SIG-M5 treated with dmso at 0.1 percent for 504 hours (cell line): ENCODE measurements at regions not wholly inside any gene's neighbourhood (a gene's known extent, or its start where the extent isn't known, plus 50 kb on each side); places are given as distances from the start of the nearest gene placed in this dataset.
"Not testable (repeated sequence)": the region's sequence is repeated elsewhere in the genome, so short reads cannot be mapped to it uniquely, and the experiment has no call there.

Experiments used
- DNase-seq: peaks from one replicate; lab custom pipeline; 2025; ENCODE audit not compliant: unreplicated experiment; lab: John Stamatoyannopoulos, UW

- DNase-seq: no peak
Observed at GRCh38 chr9:106785200-106785599, 77.8 kb upstream of the ZNF462 start.

- not testable (repeated sequence) for DNase-seq
Observed at GRCh38 chr9:106788021-106788420, 74.9 kb upstream of the ZNF462 start.

GRCh38 chr9:106795031-106795430, 67.9 kb upstream of the ZNF462 start:
- no peak for DNase-seq

- DNase-seq: no peak
Observed at GRCh38 chr9:106796771-106797170, 66.2 kb upstream of the ZNF462 start.

- DNase-seq: no peak
Observed at GRCh38 chr9:106797299-106797698, 65.7 kb upstream of the ZNF462 start.

- DNase-seq: no peak
Observed at GRCh38 chr9:106798016-106798799, 64.8 kb upstream of the ZNF462 start.

- DNase-seq: no peak
Observed at GRCh38 chr9:106799152-106799551, 63.8 kb upstream of the ZNF462 start.

GRCh38 chr9:106800701-106801270, 62.2 kb upstream of the ZNF462 start:
- no peak for DNase-seq

GRCh38 chr9:106801816-106802215, 61.1 kb upstream of the ZNF462 start:
- no peak for DNase-seq
